Natural killer cell (primary cell): ENCODE measurements at regions not wholly inside any gene's neighbourhood (a gene's known extent, or its start where the extent isn't known, plus 50 kb on each side); places are given as distances from the start of the nearest gene placed in this dataset.

Experiments used
- ATAC-seq, 3 donors: fragments of 150-1000 bp in 2 of 3; fragments of 200-7000 bp in 1 of 3; cut with Tn5 transposase; 1 replicate in 1 of 3; 2 replicates in 2 of 3; pipeline ENCODE4 v1.10.0; 2021; ENCODE audit warnings: mild to moderate bottlenecking in 2 of 3, moderate library complexity in 2 of 3
- DNase-seq, 2 donors: peaks; one replicate each; pipeline versions ENCODE4 v3.0.0 to v3.0.0-alpha.2; 2013 to 2021; ENCODE audit warnings: mixed read lengths in 1 of 2
- H3K27ac ChIP-seq: one replicate; pipeline ENCODE4 v1.5.1; 2013; ENCODE audit warnings: mild to moderate bottlenecking, low read length
- H3K27me3 ChIP-seq: one replicate; pipeline ENCODE4 v1.6.1; 2013; ENCODE audit warnings: low read length; ENCODE audit not compliant: control insufficient read depth, insufficient read depth
- H3K36me3 ChIP-seq: one replicate; pipeline ENCODE4 v1.6.1; 2013; ENCODE audit warnings: low read length; ENCODE audit not compliant: control insufficient read depth, insufficient read depth
- H3K4me1 ChIP-seq: one replicate; pipeline ENCODE4 v1.6.1; 2013; ENCODE audit warnings: low read length; ENCODE audit not compliant: control insufficient read depth, insufficient read depth
- H3K4me3 ChIP-seq: one replicate; pipeline ENCODE4 v1.5.1; 2013; ENCODE audit warnings: low read length
- H3K9me3 ChIP-seq: one replicate; pipeline ENCODE4 v1.6.1; 2013; ENCODE audit warnings: low read length; ENCODE audit not compliant: control insufficient read depth, insufficient read depth
- H3K27ac Mint-ChIP-seq, 2 donors: one replicate each; pipeline ENCODE4 v1.8.0; 2022; ENCODE audit warnings: mild to moderate bottlenecking in 2 of 2, mixed read lengths in 2 of 2, moderate library complexity in 1 of 2
- H3K27me3 Mint-ChIP-seq, 2 donors: one replicate each; pipeline ENCODE4 v1.8.0; 2022; ENCODE audit warnings: low read depth in 2 of 2, mixed read lengths in 2 of 2
- H3K36me3 Mint-ChIP-seq: one replicate; pipeline ENCODE4 v1.8.0; 2022; ENCODE audit warnings: mixed read lengths
- H3K4me1 Mint-ChIP-seq, 2 donors: one replicate each; pipeline ENCODE4 v1.8.0; 2022; ENCODE audit warnings: mixed read lengths in 2 of 2
- H3K4me3 Mint-ChIP-seq: one replicate; pipeline ENCODE4 v1.8.0; 2022; ENCODE audit warnings: mild to moderate bottlenecking, moderate library complexity, mixed read lengths
- H3K9me3 Mint-ChIP-seq, 2 donors: one replicate each; pipeline ENCODE4 v1.8.0; 2022; ENCODE audit warnings: mixed read lengths in 2 of 2
- WGBS: methylation state at CpG from one replicate; pipeline ENCODE4 v1.1.7; 2013; ENCODE audit warnings: missing lambda C conversion rate; ENCODE audit not compliant: insufficient coverage; 5-methylcytosine and 5-hydroxymethylcytosine counted together
- intact Hi-C: fragments of 100-400 bp; cut with micrococcal nuclease; formaldehyde crosslinking; loops from one replicate; pipeline ENCODE4 v1.14.2; 2022
- TF ChIP-seq, protein P1 (sequence below): fragments of 200-600 bp; IDR thresholded peaks from one replicate; pipeline ENCODE4 v1.8.0; 2022; ENCODE audit warnings: antibody characterized with exemption

DNA sequence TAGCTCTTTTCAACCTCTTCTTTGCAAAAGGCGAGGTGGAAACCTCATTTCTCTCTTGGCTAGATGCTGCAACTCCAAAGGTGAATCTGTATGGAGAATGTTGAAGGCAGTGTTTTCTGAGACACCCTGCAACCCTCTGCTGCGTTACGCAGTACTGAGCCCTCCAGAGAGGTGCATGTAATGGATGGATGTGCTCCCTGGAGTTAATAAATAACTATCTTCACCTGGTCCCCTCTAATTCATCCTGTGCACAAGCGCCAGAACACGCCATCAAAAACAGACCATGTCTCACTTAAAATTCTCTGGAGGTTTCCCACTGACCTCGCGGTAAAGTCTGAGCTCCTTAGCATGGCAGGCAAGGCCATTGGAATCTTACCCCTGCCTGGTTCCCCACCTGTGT is 234.4 kb upstream of the PWP1 start:
- no peaks in the 10 kb centered on the region for H3K9me3 ChIP-seq
- H3K27ac ChIP-seq = no peak overlapping the region
- WGBS = 87% methylated on average over 7 of the region's 7 CpGs
- H3K4me3 ChIP-seq = no peak overlapping the region
- no peaks in the 10 kb centered on the region for H3K36me3 ChIP-seq
- no peaks in the 10 kb centered on the region for H3K4me1 ChIP-seq
- ATAC-seq (no peak), DNase-seq (no peak)
- Mint-ChIP-seq H3K27ac (no peak overlapping the region), H3K9me3 (no peaks in the 10 kb centered on the region), H3K36me3 (no peaks in the 10 kb centered on the region), H3K4me3 (no peak overlapping the region), H3K27me3 (peaks cover 3 to 17% of the 10 kb centered on the region in 2 donors), H3K4me1 (peaks cover 0 to 6% of the 10 kb centered on the region in 2 donors)
- TF ChIP-seq, protein P1, sequence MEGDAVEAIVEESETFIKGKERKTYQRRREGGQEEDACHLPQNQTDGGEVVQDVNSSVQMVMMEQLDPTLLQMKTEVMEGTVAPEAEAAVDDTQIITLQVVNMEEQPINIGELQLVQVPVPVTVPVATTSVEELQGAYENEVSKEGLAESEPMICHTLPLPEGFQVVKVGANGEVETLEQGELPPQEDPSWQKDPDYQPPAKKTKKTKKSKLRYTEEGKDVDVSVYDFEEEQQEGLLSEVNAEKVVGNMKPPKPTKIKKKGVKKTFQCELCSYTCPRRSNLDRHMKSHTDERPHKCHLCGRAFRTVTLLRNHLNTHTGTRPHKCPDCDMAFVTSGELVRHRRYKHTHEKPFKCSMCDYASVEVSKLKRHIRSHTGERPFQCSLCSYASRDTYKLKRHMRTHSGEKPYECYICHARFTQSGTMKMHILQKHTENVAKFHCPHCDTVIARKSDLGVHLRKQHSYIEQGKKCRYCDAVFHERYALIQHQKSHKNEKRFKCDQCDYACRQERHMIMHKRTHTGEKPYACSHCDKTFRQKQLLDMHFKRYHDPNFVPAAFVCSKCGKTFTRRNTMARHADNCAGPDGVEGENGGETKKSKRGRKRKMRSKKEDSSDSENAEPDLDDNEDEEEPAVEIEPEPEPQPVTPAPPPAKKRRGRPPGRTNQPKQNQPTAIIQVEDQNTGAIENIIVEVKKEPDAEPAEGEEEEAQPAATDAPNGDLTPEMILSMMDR = no peak
- no peaks in the 10 kb centered on the region for H3K27me3 ChIP-seq
- intact Hi-C loops = no loop called here

DNA sequence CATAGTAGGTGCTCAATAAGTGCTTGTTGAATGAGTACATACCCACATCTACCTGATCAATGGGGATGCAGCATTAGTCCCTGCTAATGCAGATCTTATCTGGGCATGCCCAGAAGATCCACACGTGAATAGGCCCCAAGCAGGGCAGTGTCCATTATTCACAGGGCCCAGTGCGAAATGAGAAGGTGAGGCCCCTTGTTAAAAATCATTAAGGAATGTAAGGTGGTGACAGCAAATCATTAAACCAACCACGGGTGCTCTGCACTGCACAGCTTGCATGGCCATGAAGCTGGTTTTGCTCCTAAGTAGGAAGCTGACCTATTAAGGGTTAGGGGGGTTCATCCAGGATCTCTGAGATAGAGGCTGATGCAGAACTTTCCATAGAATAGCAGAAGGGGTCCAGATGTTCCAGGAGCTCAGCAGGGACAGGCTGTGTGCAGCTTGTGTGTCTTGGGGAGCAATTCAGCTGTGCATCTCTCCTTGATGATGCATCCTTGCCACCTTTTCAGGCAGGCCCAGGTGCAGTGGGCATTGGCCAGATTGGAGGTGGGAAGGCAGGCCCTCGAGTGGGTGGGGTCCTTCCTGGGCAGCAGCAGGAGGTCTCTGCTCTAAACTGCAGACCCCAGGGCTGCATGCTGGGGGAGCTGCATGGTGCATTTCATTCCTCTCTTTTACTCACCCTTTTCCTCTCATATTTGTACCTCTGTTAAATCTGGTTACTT is 231.3 kb upstream of the PWP1 start:
- Histone ChIP-seq H3K9me3 (no peaks in the 10 kb centered on the region), H3K27me3 (no peaks in the 10 kb centered on the region), H3K36me3 (no peaks in the 10 kb centered on the region), H3K4me3 (no peak overlapping the region), H3K27ac (no peak overlapping the region), H3K4me1 (no peaks in the 10 kb centered on the region)
- intact Hi-C loops = no loop called here
- Mint-ChIP-seq H3K27ac (no peak overlapping the region), H3K9me3 (no peaks in the 10 kb centered on the region), H3K4me3 (no peak overlapping the region), H3K27me3 (peaks cover 3 to 17% of the 10 kb centered on the region in 2 donors), H3K4me1 (peaks cover 0 to 6% of the 10 kb centered on the region in 2 donors), H3K36me3 (no peaks in the 10 kb centered on the region)
- 81% methylated on average over 4 of the region's 4 CpGs for WGBS
- TF ChIP-seq, protein P1 = no peak
- ATAC-seq (no peak), DNase-seq (no peak)

DNA sequence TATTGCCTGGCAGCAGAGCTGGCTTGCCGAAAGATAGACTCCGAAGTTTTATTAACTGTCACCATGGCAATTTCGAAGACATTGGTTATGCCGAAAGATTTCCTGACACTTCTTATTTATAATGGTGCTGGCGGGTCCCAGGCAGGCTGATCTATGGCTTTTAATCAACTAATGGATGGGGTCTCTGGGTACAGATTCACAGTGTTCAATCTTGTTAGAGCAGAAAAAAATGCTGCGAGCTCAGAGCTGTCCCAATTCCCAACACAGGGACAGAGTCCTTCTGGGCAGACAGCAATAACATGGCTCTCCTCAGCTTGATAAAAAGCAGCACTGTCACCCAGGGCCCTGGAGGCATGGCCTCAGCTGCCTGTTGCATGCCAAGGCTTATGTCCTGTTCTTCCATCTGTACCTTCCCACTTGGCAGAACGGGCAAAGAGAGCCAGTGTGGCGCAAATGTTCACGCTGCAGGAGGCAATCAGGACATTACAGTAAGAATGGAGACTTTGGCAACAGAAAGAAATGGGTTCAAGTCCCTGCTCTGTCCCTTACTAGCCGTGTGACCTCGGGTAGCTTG is 228.2 kb upstream of the PWP1 start:
- Histone ChIP-seq H3K4me3 (no peak overlapping the region), H3K9me3 (no peaks in the 10 kb centered on the region), H3K27me3 (no peaks in the 10 kb centered on the region), H3K27ac (no peak overlapping the region), H3K4me1 (no peaks in the 10 kb centered on the region), H3K36me3 (no peaks in the 10 kb centered on the region)
- Mint-ChIP-seq H3K4me3 (no peak overlapping the region), H3K9me3 (no peaks in the 10 kb centered on the region), H3K4me1 (peaks cover 0 to 6% of the 10 kb centered on the region in 2 donors), H3K36me3 (no peaks in the 10 kb centered on the region), H3K27ac (no peak overlapping the region), H3K27me3 (no peaks in the 10 kb centered on the region)
- DNase-seq (no peak), ATAC-seq (no peak)
- TF ChIP-seq, protein P1 = no peak
- 91% methylated on average over 11 of the region's 11 CpGs for WGBS
- intact Hi-C loops = no loop called here

DNA sequence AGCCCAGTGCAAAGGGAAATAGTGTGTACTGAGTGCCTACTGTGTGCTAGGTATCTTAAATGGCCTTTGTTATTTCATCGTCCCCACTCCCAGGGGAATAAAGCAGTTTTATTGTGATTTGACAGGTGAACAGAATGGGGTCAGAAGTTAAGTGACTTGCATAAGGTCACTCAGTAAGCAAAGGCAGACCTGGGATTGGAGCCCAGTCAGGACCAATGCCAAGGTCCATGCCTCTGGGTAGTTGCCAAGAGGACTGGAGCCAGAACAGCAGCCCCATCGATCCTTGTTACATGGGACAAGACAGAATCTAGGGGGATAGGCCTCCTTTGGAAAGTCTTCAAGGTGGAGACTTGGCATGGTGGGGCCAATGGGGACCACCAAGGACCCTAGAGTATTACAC is 227.4 kb upstream of the PWP1 start:
- H3K4me3 Mint-ChIP-seq = no peak overlapping the region
- H3K4me1 Mint-ChIP-seq = peaks cover 0 to 6% of the 10 kb centered on the region in 2 donors
- no peak for DNase-seq
- H3K27me3 Mint-ChIP-seq = no peaks in the 10 kb centered on the region
- no peaks in the 10 kb centered on the region for H3K4me1 ChIP-seq
- H3K27ac Mint-ChIP-seq = no peak overlapping the region
- H3K36me3 Mint-ChIP-seq = no peaks in the 10 kb centered on the region
- no peaks in the 10 kb centered on the region for H3K27me3 ChIP-seq
- no peak overlapping the region for H3K27ac ChIP-seq
- 89% methylated on average over 2 of the region's 2 CpGs for WGBS
- H3K9me3 Mint-ChIP-seq = no peaks in the 10 kb centered on the region
- no peak for ATAC-seq
- no peaks in the 10 kb centered on the region for H3K36me3 ChIP-seq
- TF ChIP-seq, protein P1 = no peak
- H3K9me3 ChIP-seq = no peaks in the 10 kb centered on the region
- intact Hi-C loops = no loop called here
- no peak overlapping the region for H3K4me3 ChIP-seq
